Spleen (tissue), 7 donors: ENCODE measurements at regions not wholly inside any gene's neighbourhood (a gene's known extent, or its start where the extent isn't known, plus 50 kb on each side); places are given as distances from the start of the nearest gene placed in this dataset.

Source experiments
- POLR2AphosphoS5 ChIP-seq, 3 donors: sonication (generic); formaldehyde crosslinking; IDR thresholded peaks; one replicate each; pipeline ENCODE4 v1.5.1; 2017; ENCODE audit warnings: antibody characterized with exemption in 3 of 3
- TF ChIP-seq, protein P1 (sequence below), 11 experiments: fragments of 200-600 bp in 7 of 11; fragments of 450-650 bp in 4 of 11; sonication (generic) in 4 of 11; IDR thresholded peaks in 8 of 11; conservative IDR thresholded peaks in 3 of 11; 1 replicate in 7 of 11; 2 replicates in 4 of 11; pipeline versions ENCODE4 v1.4.0 to v1.8.0; 2016 to 2021; ENCODE audit warnings: antibody characterized with exemption in 11 of 11, inconsistent platforms in 4 of 11, mild to moderate bottlenecking in 1 of 11
- donor health status: DM: no; HTN: no; CAD: no; lungs with moderate emphysema.
- donor health status: DM: no; HTN: no; CAD: no.
- donor health status: DM: no; HTN: no; CAD: no.

GRCh38 chr7:28346256-28346655, 66.1 kb upstream of the CREB5 start:
- TF ChIP-seq, protein P1, sequence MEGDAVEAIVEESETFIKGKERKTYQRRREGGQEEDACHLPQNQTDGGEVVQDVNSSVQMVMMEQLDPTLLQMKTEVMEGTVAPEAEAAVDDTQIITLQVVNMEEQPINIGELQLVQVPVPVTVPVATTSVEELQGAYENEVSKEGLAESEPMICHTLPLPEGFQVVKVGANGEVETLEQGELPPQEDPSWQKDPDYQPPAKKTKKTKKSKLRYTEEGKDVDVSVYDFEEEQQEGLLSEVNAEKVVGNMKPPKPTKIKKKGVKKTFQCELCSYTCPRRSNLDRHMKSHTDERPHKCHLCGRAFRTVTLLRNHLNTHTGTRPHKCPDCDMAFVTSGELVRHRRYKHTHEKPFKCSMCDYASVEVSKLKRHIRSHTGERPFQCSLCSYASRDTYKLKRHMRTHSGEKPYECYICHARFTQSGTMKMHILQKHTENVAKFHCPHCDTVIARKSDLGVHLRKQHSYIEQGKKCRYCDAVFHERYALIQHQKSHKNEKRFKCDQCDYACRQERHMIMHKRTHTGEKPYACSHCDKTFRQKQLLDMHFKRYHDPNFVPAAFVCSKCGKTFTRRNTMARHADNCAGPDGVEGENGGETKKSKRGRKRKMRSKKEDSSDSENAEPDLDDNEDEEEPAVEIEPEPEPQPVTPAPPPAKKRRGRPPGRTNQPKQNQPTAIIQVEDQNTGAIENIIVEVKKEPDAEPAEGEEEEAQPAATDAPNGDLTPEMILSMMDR (IDR thresholded peaks at IDR 0.05 in 8 of 11, conservative IDR thresholded peaks at IDR 0.05 in 3 of 11) = no peak
- no peak for TF ChIP-seq POLR2AphosphoS5 (IDR thresholded peaks at IDR 0.05)
